Stimulated activated CD8-positive, alpha-beta memory T cell treated with anti-CD3 and anti-CD28 coated beads, Interleukin-12 subunit alpha, Interleukin-12 subunit beta, amount 100 ng/mL, for 24 hours (primary cell): ENCODE measurements at regions not wholly inside any gene's neighbourhood (a gene's known extent, or its start where the extent isn't known, plus 50 kb on each side); places are given as distances from the start of the nearest gene placed in this dataset.
"Not testable (repeated sequence)": the region's sequence is repeated elsewhere in the genome, so short reads cannot be mapped to it uniquely, and the experiment has no call there.

ENCODE experiments used
- DNase-seq: peaks from one replicate; pipeline ENCODE4 v3.0.0-alpha.2; 2020; ENCODE audit errors: extremely low read depth

DNA sequence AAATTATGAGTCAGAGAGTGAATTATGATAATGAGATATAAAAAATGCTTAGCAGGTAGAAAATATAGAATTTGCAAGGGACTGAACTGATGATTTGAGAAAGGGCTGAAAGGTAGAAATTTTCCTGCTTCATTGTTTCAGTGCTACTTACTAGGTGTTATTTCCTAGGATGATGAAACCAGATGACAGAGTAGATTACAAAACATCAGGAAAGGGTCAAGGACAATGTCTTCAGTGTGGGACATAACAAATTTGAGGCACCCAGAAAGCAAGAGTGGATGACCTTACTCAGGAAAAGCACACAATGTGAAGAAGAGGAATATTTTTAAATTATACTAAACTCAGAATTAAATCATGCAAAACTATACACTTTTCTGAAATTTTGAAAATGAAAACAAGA is 102.1 kb downstream of the SHCBP1 start:
- DNase-seq = no peak

DNA sequence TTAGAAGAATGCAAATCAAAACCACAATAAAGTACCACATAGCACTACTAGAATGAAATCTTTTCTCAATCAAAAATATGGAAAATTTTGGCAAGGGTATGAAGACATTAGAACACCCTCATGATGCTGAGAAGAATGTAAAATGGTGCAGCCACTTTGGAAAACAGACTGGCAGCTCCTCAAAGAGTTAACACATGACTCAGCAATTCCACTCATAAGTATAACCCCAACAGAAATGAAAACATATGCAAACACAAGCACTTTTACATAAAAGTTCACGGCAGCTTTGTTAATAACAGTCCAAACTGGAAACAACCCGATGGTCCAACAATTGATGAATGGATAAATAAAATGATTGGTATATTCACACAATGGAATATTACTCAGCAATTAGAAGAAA is 124.5 kb downstream of the SHCBP1 start:
- no peak for DNase-seq

DNA sequence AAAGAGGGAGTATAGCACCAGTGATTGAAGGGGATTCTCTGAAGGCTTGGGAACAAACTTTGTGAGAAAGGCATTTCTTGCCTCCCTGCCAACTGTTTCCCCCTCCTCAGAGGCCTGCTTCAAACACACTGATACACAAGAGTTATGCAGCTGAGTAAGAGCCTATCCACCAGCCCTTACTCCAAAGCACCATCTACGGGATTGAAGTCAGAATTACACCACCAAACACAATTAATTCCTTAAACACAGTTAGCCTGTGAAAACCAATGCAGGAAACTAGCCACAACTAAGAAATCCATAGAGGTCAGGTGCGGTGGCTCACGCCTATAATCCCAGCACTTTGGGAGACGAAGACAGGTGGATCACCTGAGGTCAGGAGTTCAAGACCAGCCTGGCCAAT is 138.3 kb downstream of the SHCBP1 start:
- DNase-seq = no peak

DNA sequence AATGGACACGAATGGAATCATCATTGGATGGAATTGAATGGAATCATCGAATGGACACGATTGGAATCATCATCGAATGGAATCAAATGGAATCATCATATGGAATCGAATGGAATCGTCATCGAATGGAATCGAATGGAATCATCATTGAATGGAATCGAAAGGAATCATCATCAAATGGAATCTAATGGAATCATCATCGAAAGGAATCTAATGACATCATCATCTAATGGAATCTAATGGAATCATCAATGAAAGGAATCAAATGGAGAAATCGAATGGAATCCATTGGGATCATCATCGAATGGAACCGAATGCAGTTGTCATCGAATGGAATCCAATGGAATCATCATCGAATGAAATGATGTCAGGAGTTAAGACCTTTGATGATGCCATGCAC is 154.9 kb downstream of the SHCBP1 start:
- no peak for DNase-seq

DNA sequence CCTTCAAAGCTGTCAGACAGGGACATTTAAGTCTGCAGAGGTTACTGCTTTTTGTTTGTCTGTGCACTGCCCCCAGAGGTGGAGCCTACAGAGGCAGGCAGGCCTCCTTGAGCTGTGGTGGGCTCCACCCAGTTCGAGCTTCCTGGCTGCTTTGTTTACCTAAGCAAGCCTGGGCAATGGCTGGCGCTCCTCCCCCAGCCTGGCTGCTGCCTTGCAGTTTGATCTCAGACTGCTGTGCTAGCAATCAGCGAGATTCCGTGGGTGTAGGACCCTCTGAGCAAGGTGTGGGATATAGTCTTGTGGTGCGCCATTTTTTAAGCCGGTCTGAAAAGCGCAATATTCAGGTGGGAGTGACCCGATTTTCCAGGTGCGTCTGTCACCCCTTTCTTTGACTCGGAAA is 166.4 kb downstream of the SHCBP1 start:
- not testable (repeated sequence) for DNase-seq

DNA sequence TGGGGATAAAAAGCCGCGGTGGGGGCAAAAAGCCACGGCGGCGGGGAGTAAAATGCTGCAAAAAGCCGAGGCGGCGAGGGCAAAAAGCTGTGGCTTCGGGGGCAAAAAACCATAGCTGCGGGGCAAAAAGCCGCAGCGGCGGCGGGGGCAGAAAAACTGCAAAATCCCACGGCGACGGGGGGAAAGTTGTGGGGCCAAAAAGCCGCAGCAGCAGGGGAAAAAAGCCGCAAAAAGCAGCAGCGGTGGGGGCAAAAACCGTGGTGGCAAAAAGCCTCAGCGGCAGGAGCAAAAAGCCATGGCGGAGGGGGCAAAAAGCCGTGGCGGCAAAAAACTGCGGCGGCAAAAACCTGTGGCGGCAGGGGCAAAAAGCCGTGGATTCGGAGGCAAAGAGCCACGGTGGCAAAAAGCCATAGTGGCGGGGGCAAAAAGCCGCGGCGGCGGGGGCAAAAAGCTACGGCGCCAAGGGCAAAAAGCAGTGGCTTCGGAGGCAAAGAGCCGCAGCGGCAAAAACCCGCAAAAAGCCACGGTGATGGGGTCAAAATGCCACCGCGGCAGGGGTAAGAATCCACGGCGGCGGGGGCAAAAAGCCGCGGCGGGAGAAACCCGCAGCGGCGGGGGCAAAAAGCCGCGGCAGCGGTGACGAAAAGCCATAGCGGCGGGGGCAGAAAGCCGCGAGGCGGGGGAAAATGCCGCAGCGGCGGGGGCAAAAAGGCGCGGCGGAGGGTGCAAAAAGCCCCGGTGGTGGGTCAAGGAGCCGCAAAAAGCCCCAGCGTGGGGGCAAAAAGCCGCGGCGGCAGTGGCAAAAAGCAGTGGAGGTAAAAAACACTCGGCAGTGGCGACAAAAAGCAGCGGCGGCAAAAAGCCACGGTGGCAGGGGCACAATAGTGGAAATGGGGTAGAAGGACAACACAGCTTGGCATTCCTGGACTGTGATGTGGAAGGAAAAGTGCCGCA is 192.8 kb downstream of the SHCBP1 start:
- no peak for DNase-seq

DNA sequence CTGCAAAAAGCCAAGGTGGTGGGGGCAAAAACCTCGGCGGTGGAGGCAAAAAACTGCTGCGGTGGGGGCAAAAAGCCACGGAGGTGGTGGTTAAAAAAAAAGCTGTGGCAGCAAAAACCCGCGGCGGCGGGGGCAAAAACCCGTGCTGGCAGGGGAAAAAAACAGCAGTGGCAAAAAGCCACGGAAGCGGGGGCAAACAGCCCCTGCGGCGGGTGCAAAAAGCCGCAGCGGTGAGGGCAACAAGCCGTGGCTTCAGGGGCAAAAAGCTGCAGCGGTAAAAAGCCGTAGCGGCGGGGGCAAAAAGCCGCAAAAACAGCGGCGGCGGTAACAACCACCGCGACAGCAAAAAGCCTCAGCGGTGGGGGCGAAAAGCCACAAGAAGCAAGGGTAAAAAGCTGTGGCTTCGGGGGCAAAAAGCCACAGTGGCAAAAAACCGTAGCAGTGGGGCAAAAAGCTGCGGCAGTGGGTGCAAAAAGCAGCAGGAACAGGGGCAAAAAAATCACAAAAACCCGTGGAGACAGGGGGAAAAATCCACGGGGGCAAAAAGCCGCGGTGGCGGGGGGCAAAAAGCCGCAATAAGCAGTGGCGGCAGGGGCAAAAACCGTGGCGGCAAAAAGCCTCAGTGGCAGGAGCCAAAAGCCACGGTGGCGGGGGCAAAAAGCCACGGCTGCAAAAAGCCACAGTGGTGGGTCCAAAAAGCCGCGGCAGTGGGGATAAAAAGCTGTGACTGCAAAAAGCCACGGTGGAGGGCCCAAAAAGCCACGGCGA is 193.7 kb downstream of the SHCBP1 start:
- DNase-seq = no peak

DNA sequence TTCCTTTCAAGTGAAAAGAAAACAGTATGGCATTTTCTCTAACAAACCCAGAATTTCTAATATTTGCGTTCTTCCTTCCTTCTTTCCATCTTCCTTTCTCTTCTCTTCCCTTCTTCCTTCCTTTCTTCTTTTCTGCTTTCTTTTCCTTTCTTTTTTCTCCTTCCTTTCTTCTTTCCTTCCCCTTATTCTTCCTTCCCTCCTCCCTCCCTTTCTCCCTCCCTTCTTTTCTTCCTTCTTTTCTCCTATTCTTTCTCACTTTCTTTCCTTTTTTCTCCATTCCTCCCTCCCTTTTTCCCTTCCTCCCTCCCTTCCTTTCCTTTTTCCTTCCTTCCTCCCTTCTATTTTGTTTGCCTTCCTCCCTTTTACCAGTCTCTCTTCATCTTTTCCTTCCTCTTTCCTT is 194.8 kb downstream of the SHCBP1 start:
- DNase-seq = no peak

DNA sequence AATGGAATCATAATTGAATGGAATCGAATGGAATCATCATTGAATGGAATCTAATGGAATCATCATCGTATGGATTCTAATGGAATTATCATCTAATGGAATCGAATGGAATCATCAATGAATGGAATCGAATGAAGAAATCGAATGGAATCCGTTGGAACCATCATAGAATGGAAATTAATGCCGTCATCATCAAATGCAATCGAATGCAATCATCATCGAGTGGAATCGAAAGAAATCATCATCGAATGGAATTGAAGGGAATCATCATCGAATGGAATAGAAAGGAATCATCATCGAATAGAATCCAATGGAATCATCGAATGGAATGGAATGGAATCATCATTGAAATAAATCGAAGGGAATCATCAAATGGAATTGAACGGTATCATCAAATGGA is 217.2 kb downstream of the SHCBP1 start:
- DNase-seq = no peak

DNA sequence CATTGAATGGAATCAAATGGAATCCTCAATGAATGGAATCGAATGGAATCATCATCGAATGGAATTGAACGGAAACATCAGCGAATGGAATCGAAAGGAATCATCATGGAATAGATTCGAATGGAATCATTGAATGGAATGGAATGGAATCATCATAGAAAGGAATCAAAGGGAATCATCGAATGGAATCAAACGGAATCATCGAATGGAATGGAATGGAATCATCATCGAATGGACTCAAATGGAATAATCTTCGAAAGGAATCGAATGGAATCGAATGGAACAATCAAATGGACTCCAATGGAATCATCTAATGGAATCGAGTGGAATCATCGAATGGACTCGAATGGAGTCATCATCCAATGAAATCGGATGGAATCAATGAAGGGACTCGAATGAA is 222.6 kb downstream of the SHCBP1 start:
- DNase-seq = not testable (repeated sequence)

DNA sequence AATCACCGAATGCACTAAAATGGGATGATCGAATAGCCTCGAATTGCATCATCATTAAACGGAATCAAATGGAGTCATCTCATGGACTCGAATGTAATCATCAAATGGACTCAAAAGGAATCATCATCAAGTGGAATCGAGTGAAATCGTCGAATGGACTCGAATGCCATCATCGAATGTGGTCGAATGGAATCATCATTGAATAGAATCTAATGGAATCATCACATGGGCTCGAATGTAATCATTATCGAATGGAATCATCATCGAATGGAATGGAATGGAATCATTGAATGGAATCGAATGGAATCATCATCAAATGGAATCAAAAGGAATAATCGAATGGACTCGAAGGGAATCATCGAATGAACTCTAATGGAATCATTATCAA is 224.3 kb downstream of the SHCBP1 start:
- DNase-seq = not testable (repeated sequence)

DNA sequence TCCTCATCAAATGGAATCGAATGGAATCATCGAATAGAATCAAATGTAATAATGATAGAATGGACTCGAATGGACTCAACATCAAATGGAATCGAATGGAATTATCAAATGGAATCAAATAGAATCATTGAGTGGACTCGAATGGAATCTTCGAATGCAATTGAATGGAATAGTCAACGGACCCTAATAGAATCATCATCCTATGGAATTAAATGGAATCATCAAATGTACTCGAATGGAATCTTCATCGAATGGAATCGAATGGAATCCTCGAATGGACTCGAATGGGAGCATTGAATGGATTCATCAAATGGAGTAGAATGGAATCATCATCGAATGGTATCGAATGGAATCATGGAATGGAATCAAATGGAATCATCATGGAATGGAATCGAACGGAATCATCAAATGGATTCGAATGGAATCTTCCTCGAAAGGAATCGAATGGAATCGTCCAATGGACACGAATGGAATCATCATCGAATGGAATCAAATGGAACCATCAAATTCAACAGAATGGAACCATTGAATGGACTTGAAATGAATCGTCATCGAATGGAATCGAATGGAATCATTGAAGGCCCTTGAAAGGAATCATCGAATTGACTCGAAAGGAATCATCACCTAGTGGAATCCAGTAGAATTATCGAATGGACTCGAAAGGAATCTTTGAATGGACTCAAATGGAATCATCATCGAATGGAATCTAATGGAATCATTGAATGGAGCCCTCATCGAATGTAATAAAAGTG is 224.9 kb downstream of the SHCBP1 start:
- DNase-seq = not testable (repeated sequence)

DNA sequence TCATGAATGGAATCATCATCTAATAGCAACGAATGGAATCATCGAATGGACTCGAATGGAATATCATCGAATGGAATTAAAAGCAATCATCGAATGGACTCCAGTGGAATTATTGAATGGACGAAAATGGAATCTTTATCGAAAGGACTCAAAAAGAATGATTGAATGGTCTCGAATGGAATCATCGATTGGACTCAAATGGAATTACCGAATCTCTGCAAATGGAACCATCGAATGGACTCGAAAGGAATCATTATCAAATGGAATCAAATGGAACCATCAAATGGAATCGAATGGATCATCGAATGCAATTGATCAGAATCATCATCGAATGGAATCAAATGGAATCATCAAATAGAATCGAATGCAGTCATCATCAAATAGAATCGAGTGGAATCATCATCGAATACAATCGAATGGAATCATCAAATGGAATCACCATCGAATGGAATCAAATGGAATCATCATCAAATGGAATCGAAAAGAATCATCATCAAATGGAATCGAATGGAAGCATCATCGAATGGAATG is 225.7 kb downstream of the SHCBP1 start:
- not testable (repeated sequence) for DNase-seq

DNA sequence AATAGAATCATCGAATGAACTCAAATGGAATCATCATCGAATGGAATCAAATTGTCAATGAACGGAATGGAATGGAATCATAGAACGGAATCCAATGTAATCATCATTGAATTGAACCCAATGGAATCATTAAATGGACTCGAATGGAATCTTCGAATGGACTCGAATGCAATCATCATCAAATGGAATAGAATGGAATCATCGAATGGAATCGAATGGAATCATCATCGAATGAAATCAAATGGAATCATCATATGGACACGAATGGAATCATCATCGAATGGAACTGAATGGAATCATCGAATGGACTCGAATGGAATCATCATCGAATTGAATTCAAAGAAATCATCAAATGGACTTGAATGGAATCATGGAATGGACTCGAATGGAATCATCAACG is 226.2 kb downstream of the SHCBP1 start:
- not testable (repeated sequence) for DNase-seq

DNA sequence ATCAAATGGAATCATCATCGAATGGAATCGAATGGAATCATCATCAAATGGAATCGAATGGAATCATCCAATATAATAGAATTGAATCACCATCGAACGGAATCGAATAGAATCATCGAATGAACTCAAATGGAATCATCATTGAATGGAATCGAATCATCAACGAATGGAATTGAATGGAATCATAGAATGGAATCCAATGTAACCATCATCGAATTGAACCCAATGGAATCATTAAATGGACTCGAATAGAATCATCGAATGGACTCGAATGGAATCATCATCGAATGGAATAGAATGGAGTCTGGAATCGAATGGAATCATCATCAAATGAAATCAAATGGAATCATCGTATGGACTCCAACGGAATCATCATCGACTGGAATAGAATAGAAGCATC is 227.0 kb downstream of the SHCBP1 start:
- not testable (repeated sequence) for DNase-seq

DNA sequence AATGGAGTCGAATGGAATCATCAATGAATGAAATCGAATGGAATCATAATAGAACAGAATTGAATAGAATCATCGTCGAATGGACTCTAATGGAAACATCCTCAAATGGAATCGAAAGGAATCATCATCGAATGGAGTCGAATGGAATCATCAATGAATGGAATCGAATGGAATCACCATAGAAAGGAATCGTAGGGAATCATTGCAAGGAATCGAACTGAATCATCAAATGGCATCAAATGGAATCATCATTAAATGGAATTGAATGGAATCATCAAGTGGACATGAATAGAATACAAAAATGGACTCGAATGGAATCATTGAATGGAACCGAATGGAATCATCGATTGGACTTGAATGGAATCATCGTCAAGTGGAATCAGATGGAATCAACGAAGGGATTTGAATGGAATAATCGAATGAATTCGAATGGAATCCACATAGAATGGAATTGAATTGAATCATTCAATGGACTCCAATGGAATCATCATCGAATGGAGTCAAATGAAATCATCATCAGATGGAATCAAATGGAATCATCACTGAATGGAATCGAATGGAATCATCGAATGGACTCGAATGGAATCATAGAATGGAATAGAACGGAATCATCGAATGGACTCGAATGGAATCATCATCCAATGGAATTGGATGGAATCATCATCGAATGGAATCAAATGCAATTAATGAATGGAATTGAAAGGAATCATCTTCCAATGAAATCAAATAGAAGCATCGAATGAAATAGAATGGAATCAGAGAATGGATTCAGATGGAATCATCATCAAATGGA is 228.1 kb downstream of the SHCBP1 start:
- DNase-seq = not testable (repeated sequence)

DNA sequence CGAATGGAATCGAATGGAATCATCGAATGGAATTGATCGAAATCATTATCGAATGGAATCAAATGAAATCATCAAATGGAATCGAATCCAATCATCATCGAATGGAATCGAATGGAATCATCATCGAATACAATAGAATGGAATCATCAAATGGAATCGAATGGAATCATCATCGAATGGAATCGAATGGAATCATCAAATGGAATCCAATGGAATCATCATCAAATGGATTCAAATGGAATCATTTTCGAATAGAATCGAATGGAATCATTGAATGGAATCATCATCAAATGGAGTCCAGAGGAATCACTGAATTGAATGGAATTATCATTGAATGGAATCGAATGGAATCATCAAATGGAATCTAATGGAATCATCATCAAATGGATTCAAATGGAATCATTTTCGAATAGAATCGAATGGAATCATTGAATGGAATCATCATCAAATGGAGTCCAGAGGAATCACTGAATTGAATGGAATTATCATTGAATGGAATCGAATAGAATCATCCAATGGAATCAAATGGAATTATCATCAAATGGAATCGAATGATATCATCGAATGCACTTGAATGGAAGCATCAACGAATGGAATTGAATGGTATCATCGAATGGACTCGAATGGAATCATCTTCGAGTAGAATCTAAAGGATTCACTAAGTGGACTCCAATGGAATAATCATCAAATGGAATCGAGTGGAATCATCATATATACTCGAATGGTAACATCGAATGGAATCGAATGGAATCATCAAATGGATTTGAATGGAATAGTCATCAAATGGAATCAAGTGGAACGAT is 230.3 kb downstream of the SHCBP1 start:
- not testable (repeated sequence) for DNase-seq

DNA sequence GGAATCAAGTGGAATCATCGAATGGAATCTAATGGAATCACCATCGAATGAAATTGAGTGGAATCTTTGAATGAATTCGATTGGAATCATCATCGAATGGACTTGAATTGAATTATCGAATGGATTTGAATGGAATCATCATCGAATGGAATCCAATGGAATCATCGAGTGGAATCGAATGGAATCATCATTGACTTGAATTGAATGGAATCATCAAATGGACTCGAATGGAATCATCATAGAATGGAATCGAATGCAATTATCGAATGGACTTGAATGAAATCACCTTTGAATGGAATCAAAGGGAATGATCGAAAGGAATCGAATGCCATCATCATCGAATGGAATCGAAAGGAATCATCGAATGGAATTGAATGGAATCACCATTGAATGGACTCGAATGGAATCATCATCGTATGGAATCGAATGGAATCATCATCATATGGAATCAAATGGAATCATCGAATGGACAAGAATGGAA is 231.6 kb downstream of the SHCBP1 start:
- peak; percentile 49 for DNase-seq

DNA sequence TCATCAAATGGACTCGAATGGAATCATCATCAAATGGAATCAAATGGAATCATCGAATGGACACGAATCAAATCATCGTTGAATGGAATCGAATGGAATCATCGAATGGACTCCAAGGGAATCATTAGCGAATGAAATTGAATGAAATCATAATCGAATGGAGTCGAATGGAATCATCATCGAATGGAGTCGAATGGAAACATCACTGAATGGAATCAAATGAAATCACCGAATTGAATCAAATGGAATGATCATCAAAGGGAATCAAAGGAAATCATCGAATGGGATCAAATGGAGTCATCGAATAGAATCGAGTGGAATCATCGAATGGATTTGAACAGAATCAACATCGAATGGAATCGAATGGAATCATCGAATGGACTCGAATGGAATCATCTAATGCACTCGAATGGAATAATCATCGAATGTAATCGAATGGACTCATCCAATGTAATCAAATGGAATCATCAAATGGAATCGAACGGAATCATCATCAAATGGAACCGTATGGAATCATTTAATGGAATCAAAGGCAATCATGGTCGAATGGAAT is 232.2 kb downstream of the SHCBP1 start:
- DNase-seq = not testable (repeated sequence)

DNA sequence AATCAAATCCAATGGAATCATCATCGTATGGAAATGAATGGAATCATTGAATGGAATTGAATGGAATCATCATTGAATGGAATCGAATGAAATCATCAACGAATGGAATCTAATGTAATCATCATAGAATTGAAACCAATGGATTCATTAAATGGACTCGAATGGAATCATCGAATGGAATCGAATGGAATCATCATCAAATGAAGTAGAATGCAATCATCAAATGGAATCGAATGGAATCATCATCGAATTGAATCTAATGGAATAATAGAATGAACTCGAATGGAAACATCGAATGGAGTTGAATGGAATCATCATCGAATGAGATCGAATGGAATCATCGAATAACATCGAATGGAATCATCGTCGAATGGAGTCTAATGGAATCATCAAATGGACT is 232.8 kb downstream of the SHCBP1 start:
- DNase-seq = not testable (repeated sequence)
